ENCODE measurements at regions not wholly inside any gene's neighbourhood (a gene's known extent, or its start where the extent isn't known, plus 50 kb on each side); places are given as distances from the start of the nearest gene placed in this dataset.

- TF ChIP-seq REST (IDR thresholded peaks at IDR 0.05; ENCODE audit: low read depth) = no peak
Measured at GRCh38 chr1:30229557-30229956, 493.8 kb downstream of the MATN1 start (continued).

GRCh38 chr1:30226648-30227047 is 496.7 kb downstream of the MATN1 start:
- Histone ChIP-seq H3K4me2 (ENCODE audit: low read length) (no peak overlapping the region), H3K9me3 (ENCODE audit: control insufficient read depth in 1 of 2, insufficient read depth in 1 of 2, low read depth in 1 of 2, low read length in 2 of 2) (no peaks in the 10 kb centered on the region), H3K79me2 (ENCODE audit: insufficient read depth, low read length) (no peaks in the 10 kb centered on the region), H3K9me2 (ENCODE audit: insufficient read depth) (no peaks in the 10 kb centered on the region), H4K20me1 (ENCODE audit: insufficient read depth) (no peaks in the 10 kb centered on the region), H2AFZ (ENCODE audit: low read depth, low read length, poor library complexity, severe bottlenecking) (no peak overlapping the region), H3K4me1 (ENCODE audit: control insufficient read depth in 1 of 2, insufficient read depth in 2 of 2, low read length in 2 of 2) (no peaks in the 10 kb centered on the region), H3K27me3 (ENCODE audit: insufficient read depth, low read length) (no peaks in the 10 kb centered on the region; the same call in none of the 2 replicates), H3K9ac (ENCODE audit: low read length) (no peak overlapping the region), H3K4me3 (replicated peaks in 1 of 2; ENCODE audit: low read depth in 1 of 2, low read length in 2 of 2) (no peak overlapping the region), H3K27ac (ENCODE audit: low read depth, low read length) (no peak overlapping the region), H3K36me3 (ENCODE audit: control insufficient read depth in 1 of 2, insufficient read depth in 2 of 2, low read length in 2 of 2) (no peaks in the 10 kb centered on the region)
- ATAC-seq (no peak), DNase-seq (ENCODE audit: low read depth, low spot score) (no peak)
- TF ChIP-seq ATF3 (IDR thresholded peaks at IDR 0.05) = no peak
- TF ChIP-seq ZFX (IDR thresholded peaks at IDR 0.05) = no peak
- TF ChIP-seq CBX3 (IDR thresholded peaks at IDR 0.05; ENCODE audit: low read depth) = no peak
- no peak for TF ChIP-seq EZH2 (IDR thresholded peaks at IDR 0.05)
- POLR2A ChIA-PET = no interaction called here
- intact Hi-C loops (cut with micrococcal nuclease) = no loop called here
- CTCF ChIA-PET = no interaction called here
- no TSS peak for BruUV-seq (replicated peaks)
- RAD21 ChIA-PET (ENCODE audit: low non-redundant PET in 1 of 2, low total read pairs in 2 of 2, uncharacterized antibody in 2 of 2, unreplicated experiment in 2 of 2) = no interaction called here

Data from HCT116 (cell line).